ENCODE measurements at regions not wholly inside any gene's neighbourhood (a gene's known extent, or its start where the extent isn't known, plus 50 kb on each side); places are given as distances from the start of the nearest gene placed in this dataset.
A peak's percentile ranks its signal among the peaks of the same experiment; 100 is the strongest.

- H3K4me1 ChIP-seq (ENCODE audit: control insufficient read depth, insufficient read depth, low read length), result no peaks in the 10 kb centered on the region
- no peak overlapping the region for H3K27ac ChIP-seq (ENCODE audit: low read depth, low read length)
- H3K9ac ChIP-seq (ENCODE audit: extremely low read depth, low read length, poor library complexity, severe bottlenecking), result no peak overlapping the region
- Mint-ChIP-seq H3K4me1 (peaks cover 4% of the 10 kb centered on the region), H3K36me3 (ENCODE audit: low read depth) (no peaks in the 10 kb centered on the region), H3K27me3 (ENCODE audit: insufficient read depth) (no peaks in the 10 kb centered on the region), H3K27ac (no peak overlapping the region), H3K4me3 (no peak overlapping the region), H3K9me3 (no peaks in the 10 kb centered on the region)
- 83 to 91% methylated on average over 1 to 2 of the region's 2 CpGs for WGBS, 2 experiments (ENCODE audit: insufficient coverage in 1 of 2, insufficient read length in 1 of 2)
- TF ChIP-seq, protein P1, sequence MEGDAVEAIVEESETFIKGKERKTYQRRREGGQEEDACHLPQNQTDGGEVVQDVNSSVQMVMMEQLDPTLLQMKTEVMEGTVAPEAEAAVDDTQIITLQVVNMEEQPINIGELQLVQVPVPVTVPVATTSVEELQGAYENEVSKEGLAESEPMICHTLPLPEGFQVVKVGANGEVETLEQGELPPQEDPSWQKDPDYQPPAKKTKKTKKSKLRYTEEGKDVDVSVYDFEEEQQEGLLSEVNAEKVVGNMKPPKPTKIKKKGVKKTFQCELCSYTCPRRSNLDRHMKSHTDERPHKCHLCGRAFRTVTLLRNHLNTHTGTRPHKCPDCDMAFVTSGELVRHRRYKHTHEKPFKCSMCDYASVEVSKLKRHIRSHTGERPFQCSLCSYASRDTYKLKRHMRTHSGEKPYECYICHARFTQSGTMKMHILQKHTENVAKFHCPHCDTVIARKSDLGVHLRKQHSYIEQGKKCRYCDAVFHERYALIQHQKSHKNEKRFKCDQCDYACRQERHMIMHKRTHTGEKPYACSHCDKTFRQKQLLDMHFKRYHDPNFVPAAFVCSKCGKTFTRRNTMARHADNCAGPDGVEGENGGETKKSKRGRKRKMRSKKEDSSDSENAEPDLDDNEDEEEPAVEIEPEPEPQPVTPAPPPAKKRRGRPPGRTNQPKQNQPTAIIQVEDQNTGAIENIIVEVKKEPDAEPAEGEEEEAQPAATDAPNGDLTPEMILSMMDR (conservative IDR thresholded peaks at IDR 0.05), result no peak
- H3K36me3 ChIP-seq (ENCODE audit: control insufficient read depth, insufficient read depth, low read length), result no peaks in the 10 kb centered on the region
- no peaks in the 10 kb centered on the region for H3K9me3 ChIP-seq (ENCODE audit: control insufficient read depth, low read length)
- no peak overlapping the region for H3K4me3 ChIP-seq (ENCODE audit: low read length)
- no peak for DNase-seq
- no peaks in the 10 kb centered on the region for H3K27me3 ChIP-seq (ENCODE audit: control insufficient read depth, insufficient read depth, low read length, poor library complexity, severe bottlenecking)
Measured at GRCh38 chr4:72951628-72952027, 117.9 kb downstream of the COX18 start.

DNA sequence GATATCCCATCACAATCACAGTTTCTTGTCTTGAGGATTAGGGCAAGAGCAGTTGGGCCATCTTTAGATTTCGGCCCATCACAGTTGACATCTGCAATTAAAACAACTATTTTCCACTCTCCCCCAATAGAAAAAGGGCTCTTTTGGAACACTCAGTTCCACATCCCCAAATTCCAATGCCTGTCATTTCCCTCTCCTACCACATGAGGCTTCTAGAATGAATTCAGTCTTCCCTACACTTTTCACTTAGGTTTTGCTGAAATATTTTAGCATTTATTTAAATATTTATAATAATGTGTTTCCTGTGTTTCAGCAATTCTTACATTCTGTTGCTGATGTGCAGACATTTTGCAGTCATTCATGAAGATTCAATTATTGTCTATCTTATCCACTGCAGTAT is 118.4 kb downstream of the COX18 start:
- no peak overlapping the region for H3K4me3 ChIP-seq (ENCODE audit: low read length)
- WGBS, 2 experiments (ENCODE audit: insufficient coverage in 1 of 2, insufficient read length in 1 of 2), result 79 to 100% methylated on average over 1 of the region's 1 CpG
- no peak for DNase-seq
- TF ChIP-seq, protein P1 (conservative IDR thresholded peaks at IDR 0.05), result peak; percentile 65
- Mint-ChIP-seq H3K4me1 (peaks cover 9% of the 10 kb centered on the region), H3K36me3 (ENCODE audit: low read depth) (no peaks in the 10 kb centered on the region), H3K27me3 (ENCODE audit: insufficient read depth) (no peaks in the 10 kb centered on the region), H3K27ac (no peak overlapping the region), H3K9me3 (no peaks in the 10 kb centered on the region), H3K4me3 (no peak overlapping the region)
- H3K9me3 ChIP-seq (ENCODE audit: control insufficient read depth, low read length), result peaks cover 3% of the 10 kb centered on the region
- H3K27ac ChIP-seq (ENCODE audit: low read depth, low read length), result no peak overlapping the region
- H3K36me3 ChIP-seq (ENCODE audit: control insufficient read depth, insufficient read depth, low read length), result no peaks in the 10 kb centered on the region
- no peaks in the 10 kb centered on the region for H3K27me3 ChIP-seq (ENCODE audit: control insufficient read depth, insufficient read depth, low read length, poor library complexity, severe bottlenecking)
- no peak overlapping the region for H3K9ac ChIP-seq (ENCODE audit: extremely low read depth, low read length, poor library complexity, severe bottlenecking)
- H3K4me1 ChIP-seq (ENCODE audit: control insufficient read depth, insufficient read depth, low read length), result no peaks in the 10 kb centered on the region

- H3K27me3 ChIP-seq (ENCODE audit: control insufficient read depth, insufficient read depth, low read length, poor library complexity, severe bottlenecking), result no peaks in the 10 kb centered on the region
- H3K9me3 Mint-ChIP-seq, result no peaks in the 10 kb centered on the region
- H3K9me3 ChIP-seq (ENCODE audit: control insufficient read depth, low read length), result peaks cover 17% of the 10 kb centered on the region
- H3K4me3 Mint-ChIP-seq, result no peak overlapping the region
- H3K36me3 ChIP-seq (ENCODE audit: control insufficient read depth, insufficient read depth, low read length), result no peaks in the 10 kb centered on the region
- H3K27ac Mint-ChIP-seq, result no peak overlapping the region
- WGBS, 2 experiments (ENCODE audit: insufficient coverage in 1 of 2, insufficient read length in 1 of 2), result 92% methylated on average over 1 of the region's 1 CpG; no CpG with 5 or more reads in 1 of the 2 experiments
- H3K4me3 ChIP-seq (ENCODE audit: low read length), result no peak overlapping the region
- DNase-seq, result no peak
- no peak overlapping the region for H3K9ac ChIP-seq (ENCODE audit: extremely low read depth, low read length, poor library complexity, severe bottlenecking)
- H3K27ac ChIP-seq (ENCODE audit: low read depth, low read length), result no peak overlapping the region
- TF ChIP-seq, protein P1 (conservative IDR thresholded peaks at IDR 0.05), result no peak
- peaks cover 32% of the 10 kb centered on the region for H3K4me1 Mint-ChIP-seq
- H3K36me3 Mint-ChIP-seq (ENCODE audit: low read depth), result no peaks in the 10 kb centered on the region
- H3K4me1 ChIP-seq (ENCODE audit: control insufficient read depth, insufficient read depth, low read length), result no peaks in the 10 kb centered on the region
- no peaks in the 10 kb centered on the region for H3K27me3 Mint-ChIP-seq (ENCODE audit: insufficient read depth)
Measured at GRCh38 chr4:72948080-72948479, 121.4 kb downstream of the COX18 start.

Data from endodermal cell (in vitro differentiated cells).